GM12874 (cell line): ENCODE measurements at regions not wholly inside any gene's neighbourhood (a gene's known extent, or its start where the extent isn't known, plus 50 kb on each side); places are given as distances from the start of the nearest gene placed in this dataset.

ENCODE experiments used
- CTCF ChIP-seq: IDR thresholded peaks from 2 replicates; pipeline ENCODE4 v1.5.1; 2011; ENCODE audit warnings: low read depth, mild to moderate bottlenecking, control low read depth, low read length, moderate library complexity; ENCODE audit not compliant: insufficient read depth

DNA sequence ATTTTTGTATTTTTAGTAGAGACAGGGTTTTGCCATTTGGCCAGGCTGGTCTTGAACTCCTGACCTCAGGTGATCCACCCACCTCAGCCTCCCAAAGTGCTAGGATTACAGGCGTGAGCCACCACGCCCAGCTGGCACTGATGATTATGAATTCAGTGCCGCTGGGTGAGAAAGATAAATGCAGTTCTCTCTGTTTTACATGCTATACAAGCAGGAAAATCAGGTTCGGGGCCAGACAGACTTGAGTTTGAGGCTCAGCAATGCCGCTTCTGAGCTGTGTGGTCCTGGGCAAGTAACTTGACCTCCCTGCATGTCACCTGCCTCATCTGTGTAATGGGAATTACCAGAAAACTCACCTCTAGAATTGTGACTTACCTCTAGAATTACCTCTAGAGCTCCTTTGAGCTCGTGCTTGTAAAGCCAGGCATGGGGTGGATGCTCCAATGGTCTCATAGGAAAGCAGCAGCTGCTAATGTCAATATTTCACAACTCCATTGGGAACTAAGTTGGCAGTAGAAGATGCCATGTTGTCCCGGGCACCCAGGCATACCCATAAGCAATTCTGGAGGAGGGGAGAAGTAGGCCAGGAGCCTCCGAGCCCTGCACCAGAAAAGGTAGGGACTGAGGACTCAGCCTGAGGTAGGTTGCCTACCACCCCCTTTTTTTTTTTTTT is 119.8 kb upstream of the SLC25A33 start:
- no peak for TF ChIP-seq CTCF

DNA sequence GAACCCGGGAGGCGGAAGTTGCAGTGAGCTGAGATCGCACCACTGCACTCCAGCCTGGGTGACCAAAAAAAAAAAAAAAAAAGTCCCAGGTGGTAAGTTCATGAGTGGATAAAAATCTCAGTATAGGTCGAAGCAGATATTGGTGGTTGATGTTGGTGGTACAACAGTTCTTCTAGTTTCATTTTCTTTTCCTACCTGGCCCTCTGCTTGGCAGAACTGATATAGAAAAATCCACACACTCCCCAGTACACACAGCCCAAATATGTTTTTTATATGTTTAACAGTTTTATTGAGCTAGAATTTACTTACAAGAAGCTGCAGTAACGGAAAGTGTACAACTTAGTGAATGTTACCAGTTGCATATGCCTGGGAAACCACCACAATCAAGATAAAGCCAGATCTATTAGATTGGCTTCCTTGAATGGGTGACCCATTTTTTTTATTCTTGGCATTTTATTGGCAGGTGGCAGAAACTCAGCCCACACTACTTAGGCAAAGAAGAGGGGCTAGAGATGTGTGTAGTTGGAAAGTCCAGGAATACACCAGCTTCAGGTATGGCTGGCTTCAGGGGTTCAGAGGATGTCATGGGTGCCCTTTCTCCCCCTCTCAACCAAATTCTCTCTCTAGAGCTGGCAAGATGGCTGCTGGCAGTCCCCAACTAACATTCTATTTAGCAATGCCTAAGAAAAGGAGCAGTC is 118.3 kb upstream of the SLC25A33 start:
- no peak for TF ChIP-seq CTCF

GRCh38 chr1:9421533-9421873 is 117.8 kb upstream of the SLC25A33 start:
- no peak for TF ChIP-seq CTCF

- no peak for TF ChIP-seq CTCF
Measured at GRCh38 chr1:9422321-9422720, 116.9 kb upstream of the SLC25A33 start.

DNA sequence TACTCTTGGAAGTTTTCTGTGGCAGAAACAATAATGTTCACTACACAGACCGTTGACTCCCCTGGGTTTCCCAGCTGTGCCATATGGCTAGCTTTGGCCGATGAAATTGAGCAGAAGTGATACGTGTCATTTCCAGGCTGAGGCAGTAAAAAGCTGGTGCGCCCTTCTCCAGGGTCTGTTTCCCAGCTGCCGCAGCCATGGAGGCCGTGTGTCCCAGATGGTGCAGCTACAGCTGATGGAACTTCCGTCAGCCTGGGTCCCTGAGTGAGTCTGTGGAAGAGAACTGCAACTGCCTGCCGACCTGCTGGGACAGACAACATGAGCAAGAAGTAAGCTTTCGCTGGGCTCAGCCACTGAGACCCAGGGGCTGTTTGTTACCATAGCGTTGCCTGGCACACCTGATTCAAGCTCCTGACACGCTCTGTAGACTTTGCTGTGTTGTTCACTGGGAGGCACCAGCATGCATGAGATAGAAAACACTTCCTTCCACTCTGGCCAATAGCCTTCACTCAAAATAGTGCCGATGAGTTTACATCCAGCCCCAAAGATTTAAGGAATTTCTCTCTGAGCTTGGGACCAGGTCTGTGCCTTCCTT is 116.3 kb upstream of the SLC25A33 start:
- no peak for TF ChIP-seq CTCF

DNA sequence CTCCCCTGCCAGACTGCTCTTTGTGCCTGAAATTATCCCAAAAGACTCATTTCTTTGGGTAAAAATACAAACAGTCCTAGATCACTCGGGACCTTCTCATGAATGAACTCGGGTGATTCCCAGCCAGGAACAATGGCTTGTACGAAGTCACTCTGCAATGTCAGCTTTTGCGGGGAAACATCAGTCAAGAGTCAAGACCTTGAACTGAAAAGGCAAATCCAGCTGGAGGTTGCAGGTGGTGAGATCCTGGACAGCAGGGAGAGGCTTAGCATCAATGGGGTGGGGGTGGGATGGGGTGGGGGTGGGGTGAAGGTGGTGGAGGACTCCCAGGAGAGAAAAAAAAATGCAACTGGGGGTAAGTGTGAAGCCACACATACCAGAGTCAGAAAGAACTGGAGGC is 115.0 kb upstream of the SLC25A33 start:
- no peak for TF ChIP-seq CTCF

DNA sequence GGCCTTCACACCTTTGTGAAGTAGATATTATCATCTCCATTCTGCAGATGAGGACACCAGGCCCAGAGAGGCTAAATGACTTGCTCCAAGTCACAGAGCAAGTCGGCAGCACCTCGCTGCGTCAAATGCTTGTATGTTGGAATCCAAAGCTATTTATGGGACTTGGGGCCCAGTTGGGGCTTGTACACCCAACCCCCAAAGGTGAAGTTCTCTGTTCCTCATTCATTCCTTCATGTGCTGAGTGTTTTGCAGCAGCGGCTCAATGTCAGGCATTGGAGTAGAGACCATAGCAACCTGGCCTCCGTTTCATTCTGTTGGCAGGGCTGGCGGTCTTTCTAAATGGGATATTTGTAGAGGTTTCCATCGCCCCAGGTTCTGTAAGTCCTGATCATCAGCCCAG is 113.4 kb upstream of the SLC25A33 start:
- no peak for TF ChIP-seq CTCF
